PC-3 (cell line): ENCODE measurements at regions not wholly inside any gene's neighbourhood (a gene's known extent, or its start where the extent isn't known, plus 50 kb on each side); places are given as distances from the start of the nearest gene placed in this dataset.

Experiments
- EZH2 ChIP-seq: fragments of 300-600 bp; sonication (generic); IDR thresholded peaks from one replicate; pipeline ENCODE4 v1.6.1; 2017; ENCODE audit warnings: antibody characterized with exemption, mild to moderate bottlenecking, low read length; ENCODE audit not compliant: unreplicated experiment
- EZH2phosphoT487 ChIP-seq: fragments of 300-600 bp; sonication (generic); IDR thresholded peaks from 2 replicates; pipeline ENCODE4 v1.6.1; 2018; ENCODE audit warnings: mild to moderate bottlenecking, antibody characterized with exemption, low read length, borderline replicate concordance
- TF ChIP-seq, protein P1 (sequence below): fragments of 300-600 bp; sonication (generic); conservative IDR thresholded peaks from 2 replicates; pipeline ENCODE4 v1.5.1; 2017; ENCODE audit warnings: antibody characterized with exemption, low read depth, mild to moderate bottlenecking, low read length

DNA sequence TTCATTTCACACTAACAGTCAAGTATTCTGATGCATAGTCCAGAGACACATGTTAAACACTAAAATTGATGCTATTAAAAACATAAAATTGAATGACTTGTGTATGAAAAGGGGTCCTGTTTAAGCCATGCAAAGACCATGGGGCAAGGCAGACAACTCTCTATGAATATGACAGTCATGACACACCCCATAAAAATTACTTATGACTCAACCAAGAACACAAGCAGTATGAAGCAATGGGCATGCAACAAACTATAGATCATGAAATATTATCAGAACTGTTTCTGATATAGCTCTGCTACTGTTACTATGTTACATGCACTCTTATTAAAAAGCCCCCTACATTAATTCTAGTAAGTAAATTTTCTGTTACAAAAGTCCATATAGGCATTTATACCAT is 57.5 kb upstream of the ZCCHC13 start:
- TF ChIP-seq, protein P1, sequence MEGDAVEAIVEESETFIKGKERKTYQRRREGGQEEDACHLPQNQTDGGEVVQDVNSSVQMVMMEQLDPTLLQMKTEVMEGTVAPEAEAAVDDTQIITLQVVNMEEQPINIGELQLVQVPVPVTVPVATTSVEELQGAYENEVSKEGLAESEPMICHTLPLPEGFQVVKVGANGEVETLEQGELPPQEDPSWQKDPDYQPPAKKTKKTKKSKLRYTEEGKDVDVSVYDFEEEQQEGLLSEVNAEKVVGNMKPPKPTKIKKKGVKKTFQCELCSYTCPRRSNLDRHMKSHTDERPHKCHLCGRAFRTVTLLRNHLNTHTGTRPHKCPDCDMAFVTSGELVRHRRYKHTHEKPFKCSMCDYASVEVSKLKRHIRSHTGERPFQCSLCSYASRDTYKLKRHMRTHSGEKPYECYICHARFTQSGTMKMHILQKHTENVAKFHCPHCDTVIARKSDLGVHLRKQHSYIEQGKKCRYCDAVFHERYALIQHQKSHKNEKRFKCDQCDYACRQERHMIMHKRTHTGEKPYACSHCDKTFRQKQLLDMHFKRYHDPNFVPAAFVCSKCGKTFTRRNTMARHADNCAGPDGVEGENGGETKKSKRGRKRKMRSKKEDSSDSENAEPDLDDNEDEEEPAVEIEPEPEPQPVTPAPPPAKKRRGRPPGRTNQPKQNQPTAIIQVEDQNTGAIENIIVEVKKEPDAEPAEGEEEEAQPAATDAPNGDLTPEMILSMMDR, result no peak
- no peak for TF ChIP-seq EZH2
- no peak for TF ChIP-seq EZH2phosphoT487
